Panc1 (cell line): ENCODE measurements at regions not wholly inside any gene's neighbourhood (a gene's known extent, or its start where the extent isn't known, plus 50 kb on each side); places are given as distances from the start of the nearest gene placed in this dataset.

Source experiments
- ATAC-seq: fragments of 200-7000 bp; cut with Tn5 transposase; 2 replicates; pipeline ENCODE4 v1.9.1; 2020; ENCODE audit warnings: mild to moderate bottlenecking, moderate library complexity
- BruUV-seq: library from RNA; stranded (reverse); fragments of 400-500 nt; replicated peaks from 2 replicates; lab custom pipeline; 2021; lab: Mats Ljungman, UMichigan
- CTCF ChIA-PET: fragments of 300-600 bp; sonication (Branson Sonifier 250); formaldehyde crosslinking; loops from one replicate; lab custom pipeline; 2022; ENCODE audit warnings: antibody characterized with exemption; lab: Charles Lee
- POLR2A ChIA-PET: fragments of 300-600 bp; sonication (Branson Sonifier 250); formaldehyde crosslinking; loops from one replicate; lab custom pipeline; 2022; ENCODE audit warnings: antibody characterized with exemption; lab: Charles Lee
- DNase-seq: peaks from one replicate; pipeline ENCODE4 v3.0.0-alpha.2; 2010; ENCODE audit warnings: low read depth, low spot score
- H3K27ac ChIP-seq: 2 replicates; pipeline ENCODE4 v1.5.1; 2011; ENCODE audit warnings: mild to moderate bottlenecking, low read length, inconsistent platforms
- H3K27me3 ChIP-seq: fragments of 200-500 bp; sonication (Bioruptor generic); 2 replicates; pipeline ENCODE4 v1.6.0; 2014; ENCODE audit warnings: low read length, inconsistent platforms; ENCODE audit not compliant: control insufficient read depth, insufficient read depth
- H3K36me3 ChIP-seq: fragments of 200-500 bp; sonication (Bioruptor generic); 2 replicates; pipeline ENCODE4 v1.5.1; 2014; ENCODE audit warnings: inconsistent platforms, mild to moderate bottlenecking, low read length, moderate library complexity; ENCODE audit not compliant: control insufficient read depth, insufficient read depth
- H3K4me1 ChIP-seq: 2 replicates; pipeline ENCODE4 v1.5.1; 2011; ENCODE audit warnings: inconsistent platforms, mild to moderate bottlenecking, low read length, moderate library complexity; ENCODE audit not compliant: control insufficient read depth, insufficient read depth
- H3K4me3 ChIP-seq, 2 experiments: 2 replicates each; pipeline ENCODE4 v1.5.1; 2011 to 2012; ENCODE audit warnings: low read depth in 2 of 2, low read length in 2 of 2, mild to moderate bottlenecking in 2 of 2, inconsistent platforms in 1 of 2, moderate library complexity in 1 of 2
- H3K9me3 ChIP-seq: fragments of 200-500 bp; sonication (Bioruptor generic); 2 replicates; pipeline ENCODE4 v1.5.1; 2014; ENCODE audit warnings: low read depth, mild to moderate bottlenecking, inconsistent platforms, low read length, moderate library complexity; ENCODE audit not compliant: control insufficient read depth, insufficient read depth
- POLR2AphosphoS5 ChIP-seq: IDR thresholded peaks from 2 replicates; pipeline ENCODE4 v1.6.1; 2012; ENCODE audit warnings: mild to moderate bottlenecking, low read depth, low read length, moderate library complexity
- SIN3A ChIP-seq: IDR thresholded peaks from 2 replicates; pipeline ENCODE4 v1.6.1; 2012; ENCODE audit warnings: low read depth, mild to moderate bottlenecking, low read length, moderate library complexity, borderline replicate concordance; ENCODE audit not compliant: insufficient read depth
- TCF7L2 ChIP-seq: IDR thresholded peaks from 2 replicates; pipeline ENCODE4 v1.6.1; 2011; ENCODE audit warnings: mild to moderate bottlenecking, low read depth, low read length, inconsistent platforms
- in situ Hi-C: cut with HindIII; loops from 2 replicates; pipeline ENCODE4 v1.10.0; 2016; ENCODE audit warnings: low sequenced_read_pairs, low pct_unique_long_range_greater_than_20kb
- intact Hi-C: fragments of 100-400 bp; cut with micrococcal nuclease; formaldehyde crosslinking; loops from one replicate; pipeline ENCODE4 v1.10.0; 2022; ENCODE audit not compliant: unreplicated experiment
- TF ChIP-seq, protein P1 (sequence below), 2 experiments: IDR thresholded peaks; 2 replicates each; pipeline ENCODE4 v1.6.1; 2011 to 2012; ENCODE audit warnings: low read depth in 2 of 2, control low read depth in 1 of 2, low read length in 1 of 2, mild to moderate bottlenecking in 1 of 2, moderate library complexity in 1 of 2; ENCODE audit not compliant: insufficient read depth in 1 of 2
- TF ChIP-seq, protein P2 (sequence below): fragments of 450-650 bp; IDR thresholded peaks from 2 replicates; pipeline ENCODE4 v1.5.1; 2017; ENCODE audit warnings: mild to moderate bottlenecking

- BruUV-seq, result no TSS peak
These were observed 452.5 kb downstream of the MCTP2 start for GRCh38 chr15:94683902-94684301.

DNA sequence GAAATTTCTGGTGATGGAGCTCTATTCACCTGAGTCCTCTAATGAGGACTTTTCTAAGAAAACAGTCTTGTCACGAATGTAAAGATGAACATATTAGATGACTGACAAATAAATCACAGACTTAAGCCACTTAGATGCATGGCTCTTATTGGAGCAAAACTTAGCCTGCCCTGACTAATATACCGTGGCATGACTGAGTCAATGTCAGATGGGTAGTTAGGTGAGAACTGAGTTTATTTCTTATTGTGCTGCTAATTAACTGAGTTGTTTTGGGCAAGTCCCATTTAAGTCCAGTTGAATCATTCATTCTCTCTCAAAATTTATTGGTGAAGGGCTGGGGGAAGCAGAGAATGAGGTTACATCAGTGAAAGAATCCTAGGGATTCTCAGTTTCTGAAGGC, 459.8 kb downstream of the MCTP2 start:
- Histone ChIP-seq H3K27ac (no peak overlapping the region), H3K36me3 (no peaks in the 10 kb centered on the region), H3K9me3 (no peaks in the 10 kb centered on the region), H3K4me3 (no peak overlapping the region), H3K27me3 (no peaks in the 10 kb centered on the region), H3K4me1 (no peaks in the 10 kb centered on the region)
- intact Hi-C loops (no loop called here), in situ Hi-C loops (no loop called here)
- no peak for TF ChIP-seq SIN3A
- TF ChIP-seq POLR2AphosphoS5, result no peak
- BruUV-seq, result no TSS peak
- POLR2A ChIA-PET, result no interaction called here
- CTCF ChIA-PET, result no interaction called here
- ATAC-seq, result no peak
- no peak for DNase-seq

More at GRCh38 chr15:94683902-94684301, 452.5 kb downstream of the MCTP2 start:
- DNase-seq, result no peak
- Histone ChIP-seq H3K4me3 (no peak overlapping the region), H3K27ac (no peak overlapping the region), H3K4me1 (no peaks in the 10 kb centered on the region), H3K36me3 (no peaks in the 10 kb centered on the region), H3K27me3 (no peaks in the 10 kb centered on the region), H3K9me3 (no peaks in the 10 kb centered on the region)
- TF ChIP-seq, protein P1, sequence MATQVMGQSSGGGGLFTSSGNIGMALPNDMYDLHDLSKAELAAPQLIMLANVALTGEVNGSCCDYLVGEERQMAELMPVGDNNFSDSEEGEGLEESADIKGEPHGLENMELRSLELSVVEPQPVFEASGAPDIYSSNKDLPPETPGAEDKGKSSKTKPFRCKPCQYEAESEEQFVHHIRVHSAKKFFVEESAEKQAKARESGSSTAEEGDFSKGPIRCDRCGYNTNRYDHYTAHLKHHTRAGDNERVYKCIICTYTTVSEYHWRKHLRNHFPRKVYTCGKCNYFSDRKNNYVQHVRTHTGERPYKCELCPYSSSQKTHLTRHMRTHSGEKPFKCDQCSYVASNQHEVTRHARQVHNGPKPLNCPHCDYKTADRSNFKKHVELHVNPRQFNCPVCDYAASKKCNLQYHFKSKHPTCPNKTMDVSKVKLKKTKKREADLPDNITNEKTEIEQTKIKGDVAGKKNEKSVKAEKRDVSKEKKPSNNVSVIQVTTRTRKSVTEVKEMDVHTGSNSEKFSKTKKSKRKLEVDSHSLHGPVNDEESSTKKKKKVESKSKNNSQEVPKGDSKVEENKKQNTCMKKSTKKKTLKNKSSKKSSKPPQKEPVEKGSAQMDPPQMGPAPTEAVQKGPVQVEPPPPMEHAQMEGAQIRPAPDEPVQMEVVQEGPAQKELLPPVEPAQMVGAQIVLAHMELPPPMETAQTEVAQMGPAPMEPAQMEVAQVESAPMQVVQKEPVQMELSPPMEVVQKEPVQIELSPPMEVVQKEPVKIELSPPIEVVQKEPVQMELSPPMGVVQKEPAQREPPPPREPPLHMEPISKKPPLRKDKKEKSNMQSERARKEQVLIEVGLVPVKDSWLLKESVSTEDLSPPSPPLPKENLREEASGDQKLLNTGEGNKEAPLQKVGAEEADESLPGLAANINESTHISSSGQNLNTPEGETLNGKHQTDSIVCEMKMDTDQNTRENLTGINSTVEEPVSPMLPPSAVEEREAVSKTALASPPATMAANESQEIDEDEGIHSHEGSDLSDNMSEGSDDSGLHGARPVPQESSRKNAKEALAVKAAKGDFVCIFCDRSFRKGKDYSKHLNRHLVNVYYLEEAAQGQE (IDR thresholded peaks at IDR 0.05; ENCODE audit: insufficient read depth in 1 of 2, low read depth in 2 of 2, low read length in 1 of 2), result no peak
- TF ChIP-seq, protein P2, sequence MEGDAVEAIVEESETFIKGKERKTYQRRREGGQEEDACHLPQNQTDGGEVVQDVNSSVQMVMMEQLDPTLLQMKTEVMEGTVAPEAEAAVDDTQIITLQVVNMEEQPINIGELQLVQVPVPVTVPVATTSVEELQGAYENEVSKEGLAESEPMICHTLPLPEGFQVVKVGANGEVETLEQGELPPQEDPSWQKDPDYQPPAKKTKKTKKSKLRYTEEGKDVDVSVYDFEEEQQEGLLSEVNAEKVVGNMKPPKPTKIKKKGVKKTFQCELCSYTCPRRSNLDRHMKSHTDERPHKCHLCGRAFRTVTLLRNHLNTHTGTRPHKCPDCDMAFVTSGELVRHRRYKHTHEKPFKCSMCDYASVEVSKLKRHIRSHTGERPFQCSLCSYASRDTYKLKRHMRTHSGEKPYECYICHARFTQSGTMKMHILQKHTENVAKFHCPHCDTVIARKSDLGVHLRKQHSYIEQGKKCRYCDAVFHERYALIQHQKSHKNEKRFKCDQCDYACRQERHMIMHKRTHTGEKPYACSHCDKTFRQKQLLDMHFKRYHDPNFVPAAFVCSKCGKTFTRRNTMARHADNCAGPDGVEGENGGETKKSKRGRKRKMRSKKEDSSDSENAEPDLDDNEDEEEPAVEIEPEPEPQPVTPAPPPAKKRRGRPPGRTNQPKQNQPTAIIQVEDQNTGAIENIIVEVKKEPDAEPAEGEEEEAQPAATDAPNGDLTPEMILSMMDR, result no peak
- TF ChIP-seq SIN3A, result no peak
- no peak for TF ChIP-seq POLR2AphosphoS5
- TF ChIP-seq TCF7L2, result no peak
- intact Hi-C loops (no loop called here), in situ Hi-C loops (no loop called here)
- ChIA-PET POLR2A (no interaction called here), CTCF (no interaction called here)
- no peak for ATAC-seq

DNA sequence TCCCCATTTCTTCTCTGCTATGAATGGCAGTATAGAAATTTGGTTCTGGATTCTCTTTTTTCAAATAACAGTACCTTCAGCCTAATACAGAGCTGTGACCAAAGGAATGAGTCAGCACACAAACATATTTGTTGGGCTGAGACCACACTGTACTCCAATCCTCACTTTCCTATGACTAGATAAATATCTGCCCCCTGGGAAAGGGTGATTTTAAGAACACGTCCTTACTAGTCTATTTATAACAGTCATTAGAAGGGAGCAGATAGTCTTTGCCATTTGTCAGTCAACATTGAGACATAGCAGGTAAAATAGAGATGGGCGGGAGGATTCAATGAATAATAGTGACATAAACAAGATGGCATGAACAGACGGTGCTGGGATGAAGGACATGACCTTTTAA, 461.3 kb downstream of the MCTP2 start:
- no peak for ATAC-seq
- Histone ChIP-seq H3K4me3 (no peak overlapping the region), H3K9me3 (no peaks in the 10 kb centered on the region), H3K27me3 (no peaks in the 10 kb centered on the region), H3K4me1 (no peaks in the 10 kb centered on the region), H3K36me3 (no peaks in the 10 kb centered on the region), H3K27ac (no peak overlapping the region)
- in situ Hi-C loops (no loop called here), intact Hi-C loops (no loop called here)
- BruUV-seq, result no TSS peak
- no peak for DNase-seq
- TF ChIP-seq, protein P1 (IDR thresholded peaks at IDR 0.05; ENCODE audit: insufficient read depth in 1 of 2, low read depth in 2 of 2, low read length in 1 of 2), result no peak
- TF ChIP-seq POLR2AphosphoS5 (no peak), SIN3A (no peak)
- ChIA-PET CTCF (no interaction called here), POLR2A (no interaction called here)
